ENCODE measurements at regions not wholly inside any gene's neighbourhood (a gene's known extent, or its start where the extent isn't known, plus 50 kb on each side); places are given as distances from the start of the nearest gene placed in this dataset.

DNA sequence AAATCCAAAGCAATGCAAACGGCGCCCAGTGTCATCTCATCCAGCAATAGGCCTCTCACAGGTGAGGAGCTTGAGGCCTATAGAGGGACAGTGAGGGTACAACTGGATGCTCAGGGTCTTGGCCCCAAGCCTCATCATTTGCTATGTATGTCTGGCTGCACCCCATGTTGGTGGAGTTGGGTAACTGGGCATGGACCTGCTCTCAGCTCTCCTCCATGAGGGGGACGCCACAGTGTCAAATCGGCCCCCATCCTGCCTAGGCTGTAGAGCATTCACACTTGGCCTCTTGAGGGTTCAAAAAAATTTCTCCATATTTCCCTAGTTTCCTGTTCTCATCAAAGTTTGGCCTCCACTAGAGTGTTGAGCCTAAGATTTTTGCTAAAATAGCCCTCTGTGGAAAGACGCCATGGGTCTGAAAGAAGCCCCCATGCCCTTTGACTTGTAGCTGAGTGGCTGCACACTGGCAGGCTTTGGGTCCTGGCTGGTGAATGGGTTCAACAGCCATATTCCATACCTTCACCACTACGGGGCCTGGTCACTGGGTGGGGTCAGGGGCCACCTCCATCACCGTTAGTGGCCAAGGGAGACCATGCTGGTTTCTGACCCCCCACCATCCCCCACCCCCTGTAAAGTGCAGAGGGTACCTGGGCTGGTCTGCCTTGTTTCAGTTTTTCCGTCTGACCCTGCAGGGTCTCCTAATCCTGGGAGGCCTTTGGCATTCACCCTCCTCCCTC, 132.3 kb upstream of the TBX20 start (continued):
- TF ChIP-seq REST (IDR thresholded peaks at IDR 0.05; ENCODE audit: borderline replicate concordance) (no peak), REST (CRISPR knock-in tag; IDR thresholded peaks at IDR 0.05; ENCODE audit: low read depth) (no peak), JUN (IDR thresholded peaks at IDR 0.05; ENCODE audit: borderline replicate concordance, low read depth, low read length) (no peak), JUN (CRISPR knock-in tag; IDR thresholded peaks at IDR 0.05; ENCODE audit: borderline replicate concordance) (no peak), ZFPM2 (CRISPR knock-in tag; IDR thresholded peaks at IDR 0.05) (no peak)
- TF ChIP-seq, protein P1, sequence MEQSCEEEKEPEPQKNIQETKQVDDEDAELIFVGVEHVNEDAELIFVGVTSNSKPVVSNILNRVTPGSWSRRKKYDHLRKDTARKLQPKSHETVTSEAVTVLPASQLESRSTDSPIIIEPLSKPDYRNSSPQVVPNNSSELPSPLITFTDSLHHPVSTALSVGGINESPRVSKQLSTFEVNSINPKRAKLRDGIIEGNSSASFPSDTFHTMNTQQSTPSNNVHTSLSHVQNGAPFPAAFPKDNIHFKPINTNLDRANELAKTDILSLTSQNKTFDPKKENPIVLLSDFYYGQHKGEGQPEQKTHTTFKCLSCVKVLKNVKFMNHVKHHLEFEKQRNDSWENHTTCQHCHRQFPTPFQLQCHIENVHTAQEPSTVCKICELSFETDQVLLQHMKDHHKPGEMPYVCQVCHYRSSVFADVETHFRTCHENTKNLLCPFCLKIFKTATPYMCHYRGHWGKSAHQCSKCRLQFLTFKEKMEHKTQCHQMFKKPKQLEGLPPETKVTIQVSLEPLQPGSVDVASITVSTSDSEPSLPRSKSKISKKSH (CRISPR knock-in tag; IDR thresholded peaks at IDR 0.05), result no peak
